GM18868 (cell line): ENCODE measurements at regions not wholly inside any gene's neighbourhood (a gene's known extent, or its start where the extent isn't known, plus 50 kb on each side); places are given as distances from the start of the nearest gene placed in this dataset.
"Not testable (repeated sequence)": the region's sequence is repeated elsewhere in the genome, so short reads cannot be mapped to it uniquely, and the experiment has no call there.

ENCODE experiments used
- ATAC-seq: cut with Tn5 transposase; IDR thresholded peaks from one replicate; pipeline ENCODE4 v1.9.1; 2021; ENCODE audit warnings: mild to moderate bottlenecking, moderate library complexity; ENCODE audit not compliant: unreplicated experiment

DNA sequence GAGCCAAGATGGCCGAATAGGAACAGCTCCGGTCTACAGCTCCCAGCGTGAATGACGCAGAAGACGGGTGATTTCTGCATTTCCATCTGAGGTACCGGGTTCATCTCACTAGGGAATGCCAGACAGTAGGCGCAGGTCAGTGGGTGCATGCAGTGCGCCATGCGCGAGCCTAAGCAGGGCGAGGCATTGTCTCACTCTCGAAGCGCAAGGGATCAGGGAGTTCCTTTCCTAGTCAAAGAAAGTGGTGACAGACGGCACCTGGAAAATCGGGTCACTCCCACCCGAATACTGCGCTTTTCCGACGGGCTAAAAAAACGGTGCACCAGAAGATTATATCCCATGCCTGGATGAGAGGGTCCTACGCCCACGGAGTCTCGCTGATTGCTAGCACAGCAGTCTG is 600.1 kb downstream of the PRR16 start:
- ATAC-seq: not testable (repeated sequence)

DNA sequence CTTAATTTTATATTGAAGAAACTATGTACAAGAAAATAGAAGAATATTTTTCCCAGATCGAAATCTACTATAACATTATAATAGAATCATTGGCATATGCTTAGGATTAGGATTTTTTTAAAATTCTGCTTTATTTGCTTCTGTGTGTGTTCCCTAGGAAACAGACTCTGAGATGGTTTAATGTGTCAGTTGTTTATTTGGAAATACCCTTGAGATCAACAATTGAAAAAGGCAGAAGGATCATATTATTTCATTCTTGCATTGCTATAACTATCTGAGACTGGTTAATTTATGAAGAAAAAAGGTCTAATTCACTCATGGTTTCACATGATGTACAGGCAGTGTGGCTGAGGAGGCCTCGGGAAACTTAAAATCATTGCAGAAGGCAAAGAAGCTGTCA is 622.6 kb downstream of the PRR16 start:
- ATAC-seq: no peak

DNA sequence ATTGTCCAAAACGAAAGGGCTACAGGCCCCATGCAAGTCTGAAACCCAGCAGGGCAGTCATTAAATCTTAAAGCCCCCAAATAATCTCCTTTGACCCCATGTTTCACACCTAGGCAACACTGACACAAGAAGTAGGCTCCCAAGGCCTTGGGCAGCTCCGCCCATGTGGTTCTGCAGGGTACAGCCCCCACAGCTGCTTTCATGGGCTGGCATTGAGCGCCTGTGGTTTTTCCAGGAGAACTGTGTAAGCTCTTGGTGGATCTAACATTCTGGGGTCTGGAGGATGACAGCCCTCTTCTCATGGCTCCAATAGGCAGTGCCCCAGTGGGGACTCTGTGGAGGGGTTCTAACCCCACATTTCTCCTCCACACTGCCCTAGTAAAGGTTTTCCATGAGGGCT is 623.5 kb downstream of the PRR16 start:
- no peak for ATAC-seq

DNA sequence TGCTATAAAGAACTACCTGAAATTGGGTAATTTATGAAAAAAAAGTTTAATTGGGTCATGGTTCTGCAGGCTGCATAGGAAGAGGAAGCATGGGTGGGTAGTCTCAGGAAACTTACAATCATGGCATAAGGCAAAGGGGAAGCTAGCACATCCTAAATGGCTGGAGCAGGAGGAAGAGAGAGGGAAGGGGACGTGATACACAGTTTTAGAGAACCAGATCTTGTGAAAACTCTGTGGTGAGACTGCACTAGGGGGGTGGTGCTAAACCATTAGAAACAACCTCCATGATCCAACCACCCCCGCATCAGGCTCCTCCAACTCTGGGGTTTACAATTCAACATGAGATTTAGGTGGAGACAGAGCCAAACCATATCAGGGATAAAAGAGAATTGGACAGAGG is 624.2 kb downstream of the PRR16 start:
- no peak for ATAC-seq

GRCh38 chr5:121090822-121091221 is 626.7 kb downstream of the PRR16 start:
- no peak for ATAC-seq

GRCh38 chr5:121100931-121101330 is 636.8 kb downstream of the PRR16 start:
- no peak for ATAC-seq

- ATAC-seq: no peak
Observed at GRCh38 chr5:121105921-121106320, 641.8 kb downstream of the PRR16 start.

GRCh38 chr5:121106721-121107690 is 642.9 kb downstream of the PRR16 start:
- not testable (repeated sequence) for ATAC-seq

- ATAC-seq: no peak
Observed at GRCh38 chr5:121108725-121109124, 644.6 kb downstream of the PRR16 start.

GRCh38 chr5:121109817-121110216 is 645.7 kb downstream of the PRR16 start:
- ATAC-seq: no peak

DNA sequence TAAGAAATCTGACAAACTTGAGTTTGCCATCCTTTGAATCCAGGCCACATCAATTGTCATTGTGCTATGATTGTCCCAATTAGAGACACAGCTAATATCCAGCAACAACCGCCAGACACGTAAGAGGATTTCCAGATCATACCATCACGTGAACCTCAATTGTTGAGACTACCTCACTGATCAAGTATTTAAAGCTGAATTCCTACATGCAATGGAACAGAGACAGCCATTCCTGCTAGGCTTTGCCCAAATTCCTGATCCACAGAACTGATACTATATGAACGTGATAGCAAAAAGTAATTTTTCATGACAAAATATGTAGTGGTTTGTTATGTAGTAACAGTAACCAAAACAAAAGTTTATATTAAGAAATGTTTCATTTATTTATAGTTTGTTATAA is 657.7 kb downstream of the PRR16 start:
- no peak for ATAC-seq

- ATAC-seq: no peak
Observed at GRCh38 chr5:121138495-121138907, 674.4 kb downstream of the PRR16 start.

DNA sequence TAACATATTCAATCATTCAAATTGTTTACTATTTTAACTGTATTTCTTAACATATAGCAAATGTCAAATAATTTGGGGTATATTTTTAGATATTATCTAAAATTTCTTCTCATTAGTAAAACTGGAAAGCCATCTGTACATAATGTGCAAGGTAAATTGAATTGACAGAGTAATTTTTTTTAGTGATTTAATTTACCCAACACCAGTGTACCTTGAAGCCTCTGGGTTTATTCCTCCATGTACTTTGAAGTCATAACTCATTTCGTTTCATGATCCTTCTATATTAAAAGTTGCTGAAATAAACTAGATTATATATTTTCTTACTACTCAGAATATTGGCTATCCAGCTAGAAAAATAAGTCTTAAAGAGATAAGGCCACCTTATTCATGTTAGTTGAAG is 674.9 kb downstream of the PRR16 start:
- ATAC-seq: no peak

DNA sequence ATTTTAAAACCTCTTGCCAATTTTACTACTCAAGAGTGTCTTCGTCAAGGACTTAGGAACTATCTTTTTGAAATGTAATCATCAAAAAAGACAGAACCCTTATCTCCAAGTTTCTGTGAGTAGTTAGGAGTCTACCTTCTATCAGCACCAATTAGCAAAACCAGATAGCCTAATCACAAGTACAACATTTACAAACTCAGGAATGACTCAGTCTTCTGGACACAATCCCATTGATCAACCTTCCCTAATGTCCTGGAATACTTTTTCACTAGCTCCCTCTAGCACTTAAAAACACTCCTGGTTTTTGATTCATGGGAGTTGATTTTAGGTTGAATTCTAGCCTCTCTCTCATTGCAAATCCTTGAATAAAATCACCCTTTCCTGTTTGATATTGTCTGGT is 680.7 kb downstream of the PRR16 start:
- no peak for ATAC-seq

- ATAC-seq: no peak
Observed at GRCh38 chr5:121151534-121151933, 687.4 kb downstream of the PRR16 start.

DNA sequence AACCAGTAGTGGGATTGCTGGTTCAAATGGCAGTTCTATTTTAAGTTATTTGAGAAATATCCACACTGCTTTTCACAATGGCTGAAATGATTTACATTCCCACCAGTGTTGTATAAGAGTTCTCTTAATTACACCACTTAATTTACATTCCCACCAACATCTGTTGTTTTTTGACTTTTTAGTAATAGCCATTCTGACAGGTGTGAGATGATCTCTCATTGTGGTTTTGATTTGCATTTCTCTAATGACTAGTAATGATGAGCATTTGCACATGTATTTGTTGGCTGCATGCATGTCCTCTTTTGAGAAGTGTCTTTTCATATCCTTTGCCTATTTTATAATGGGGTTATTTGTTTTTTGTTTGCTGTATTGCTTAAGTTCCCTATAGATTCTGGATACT is 688.3 kb downstream of the PRR16 start:
- no peak for ATAC-seq

- no peak for ATAC-seq
Observed at GRCh38 chr5:121156565-121156964, 692.5 kb downstream of the PRR16 start.

- no peak for ATAC-seq
Observed at GRCh38 chr5:121158451-121158850, 693.2 kb upstream of the FTMT start.

- ATAC-seq: no peak
Observed at GRCh38 chr5:121160591-121160990, 691.1 kb upstream of the FTMT start.

- ATAC-seq: no peak
Observed at GRCh38 chr5:121164632-121165031, 687.0 kb upstream of the FTMT start.

DNA sequence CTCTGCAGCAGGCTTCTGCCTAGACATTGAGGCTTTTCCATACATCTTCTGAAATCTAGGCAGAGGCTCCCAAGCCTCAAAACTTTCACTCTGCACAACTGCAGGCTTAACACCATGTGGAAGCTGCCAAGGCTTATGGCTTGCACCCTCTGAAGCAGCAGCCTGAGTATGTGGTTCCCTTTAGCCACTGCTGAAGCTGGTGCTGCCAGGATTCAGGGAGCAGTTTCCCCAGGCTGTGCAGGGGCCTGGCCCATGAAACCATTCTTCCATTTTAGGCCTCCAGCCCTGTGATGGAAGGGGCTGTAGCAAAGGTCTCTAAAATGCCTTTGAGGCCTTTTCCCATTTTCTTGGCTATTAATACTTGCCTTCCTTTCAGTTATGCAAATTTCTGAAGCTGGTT is 680.3 kb upstream of the FTMT start:
- no peak for ATAC-seq

GRCh38 chr5:121171834-121172233 is 679.8 kb upstream of the FTMT start:
- ATAC-seq: no peak

- no peak for ATAC-seq
Observed at GRCh38 chr5:121174351-121174750, 677.3 kb upstream of the FTMT start.
